Choroid plexus epithelial cell (primary cell): ENCODE measurements at regions not wholly inside any gene's neighbourhood (a gene's known extent, or its start where the extent isn't known, plus 50 kb on each side); places are given as distances from the start of the nearest gene placed in this dataset.

Experiments
- DNase-seq: peaks from one replicate; pipeline ENCODE4 v3.0.0-alpha.2; 2010; ENCODE audit warnings: low read depth
- H3K4me3 ChIP-seq: 2 replicates; pipeline ENCODE4 v1.5.1; 2011; ENCODE audit warnings: low read depth, mild to moderate bottlenecking, control low read depth, low read length, moderate library complexity
- CTCF ChIP-seq: conservative IDR thresholded peaks from 2 replicates; pipeline ENCODE4 v1.5.1; 2011; ENCODE audit warnings: low read depth, mild to moderate bottlenecking, control low read depth, inconsistent platforms, low read length, moderate library complexity

DNA sequence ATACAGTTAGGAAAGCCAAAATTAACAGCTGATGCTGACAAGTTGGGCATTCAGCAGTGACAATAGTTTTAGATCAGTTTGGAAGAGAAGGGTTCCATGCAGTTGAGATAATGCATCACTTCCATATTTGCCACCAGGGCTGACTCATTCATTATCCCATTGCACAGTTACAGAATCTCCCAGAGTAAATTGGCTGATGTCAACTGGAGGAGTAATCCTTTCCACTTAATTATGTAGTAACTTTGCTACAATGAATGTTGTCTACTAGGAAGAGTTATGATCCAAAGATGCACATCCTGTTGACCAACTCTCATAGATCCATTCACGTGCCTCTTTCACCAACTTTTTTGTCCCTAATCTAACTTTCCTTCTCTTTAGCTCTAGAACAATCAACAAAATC, 123.3 kb upstream of the LUZP2 start:
- H3K4me3 ChIP-seq, result no peak overlapping the region
- no peak for DNase-seq
- TF ChIP-seq CTCF, result no peak

DNA sequence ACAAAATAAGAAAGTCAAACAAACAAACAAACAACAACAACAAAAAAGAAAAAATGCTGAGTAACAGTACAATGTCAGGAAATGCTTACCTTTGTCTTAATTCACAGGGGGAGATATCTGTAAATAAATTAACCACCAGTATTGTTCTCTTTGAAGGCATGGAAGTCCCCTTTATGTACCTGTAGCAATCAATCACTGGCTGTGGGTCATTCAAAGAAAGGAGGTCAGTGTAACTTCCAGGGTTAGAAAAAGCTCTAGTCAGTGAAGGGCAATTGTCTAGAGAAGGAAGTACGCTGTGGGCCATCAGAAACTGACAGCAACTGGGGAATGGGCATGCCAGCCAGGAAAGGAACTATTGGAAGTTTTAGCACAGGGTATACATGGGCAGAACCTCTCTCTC, 121.5 kb upstream of the LUZP2 start:
- TF ChIP-seq CTCF, result no peak

DNA sequence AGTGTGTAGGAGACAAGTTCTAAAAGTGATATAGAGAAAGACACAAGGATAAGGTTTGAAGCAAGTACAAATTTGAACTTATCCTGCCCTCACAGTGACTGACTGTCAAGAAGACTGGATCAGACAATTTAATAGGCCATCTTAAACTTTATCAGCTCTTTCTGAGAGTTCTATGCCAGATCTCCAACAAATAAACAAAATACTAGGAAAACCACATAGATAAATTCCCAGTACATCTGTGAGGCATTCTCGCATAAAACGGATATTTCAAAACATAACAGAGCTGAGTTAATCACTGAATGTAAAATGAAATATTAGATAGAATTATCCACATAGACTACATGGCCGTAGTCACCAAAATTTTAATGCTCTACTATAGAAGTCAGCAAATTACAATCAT, 120.9 kb upstream of the LUZP2 start:
- TF ChIP-seq CTCF, result no peak
- no peak overlapping the region for H3K4me3 ChIP-seq
- DNase-seq, result peak; percentile 41

More for the DNA sequence above, 121.5 kb upstream of the LUZP2 start:
- no peak for DNase-seq
- H3K4me3 ChIP-seq, result no peak overlapping the region

GRCh38 chr11:24383137-24383536, 113.7 kb upstream of the LUZP2 start:
- H3K4me3 ChIP-seq, result no peak overlapping the region
- DNase-seq, result no peak

GRCh38 chr11:24384240-24384639, 112.6 kb upstream of the LUZP2 start:
- no peak for DNase-seq
- no peak overlapping the region for H3K4me3 ChIP-seq
- TF ChIP-seq CTCF, result no peak

More at GRCh38 chr11:24383137-24383536, 113.7 kb upstream of the LUZP2 start:
- no peak for TF ChIP-seq CTCF

GRCh38 chr11:24386546-24387397, 110.1 kb upstream of the LUZP2 start:
- TF ChIP-seq CTCF, result peak; percentile 72
- H3K4me3 ChIP-seq, result no peak overlapping the region
- DNase-seq, result peak; percentile 74

GRCh38 chr11:24389575-24389974, 107.3 kb upstream of the LUZP2 start:
- no peak for TF ChIP-seq CTCF
- DNase-seq, result no peak
- H3K4me3 ChIP-seq, result no peak overlapping the region
